ENCODE measurements at regions not wholly inside any gene's neighbourhood (a gene's known extent, or its start where the extent isn't known, plus 50 kb on each side); places are given as distances from the start of the nearest gene placed in this dataset.

DNA sequence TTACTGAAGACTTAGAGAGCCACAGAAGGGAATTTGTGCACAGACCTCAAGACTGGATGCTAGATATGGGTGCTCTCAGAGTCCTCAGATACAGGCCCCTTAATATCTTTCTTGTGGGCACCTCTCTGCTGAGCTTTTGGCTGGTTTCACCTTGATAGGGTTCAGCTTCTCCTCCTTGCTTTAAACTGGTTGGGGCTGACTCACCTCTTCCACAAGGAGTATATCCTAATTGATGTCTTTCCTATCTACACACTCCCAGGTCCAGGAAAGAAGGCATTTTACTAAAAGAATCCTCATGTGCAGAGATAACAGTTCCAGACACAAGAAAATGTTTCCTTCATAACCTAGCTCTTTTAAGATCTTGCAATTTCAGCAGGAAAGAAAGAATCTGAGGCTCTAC is 284.4 kb downstream of the NDFIP2 start:
- CTCF ChIA-PET, result no interaction called here
- TF ChIP-seq, protein P1, sequence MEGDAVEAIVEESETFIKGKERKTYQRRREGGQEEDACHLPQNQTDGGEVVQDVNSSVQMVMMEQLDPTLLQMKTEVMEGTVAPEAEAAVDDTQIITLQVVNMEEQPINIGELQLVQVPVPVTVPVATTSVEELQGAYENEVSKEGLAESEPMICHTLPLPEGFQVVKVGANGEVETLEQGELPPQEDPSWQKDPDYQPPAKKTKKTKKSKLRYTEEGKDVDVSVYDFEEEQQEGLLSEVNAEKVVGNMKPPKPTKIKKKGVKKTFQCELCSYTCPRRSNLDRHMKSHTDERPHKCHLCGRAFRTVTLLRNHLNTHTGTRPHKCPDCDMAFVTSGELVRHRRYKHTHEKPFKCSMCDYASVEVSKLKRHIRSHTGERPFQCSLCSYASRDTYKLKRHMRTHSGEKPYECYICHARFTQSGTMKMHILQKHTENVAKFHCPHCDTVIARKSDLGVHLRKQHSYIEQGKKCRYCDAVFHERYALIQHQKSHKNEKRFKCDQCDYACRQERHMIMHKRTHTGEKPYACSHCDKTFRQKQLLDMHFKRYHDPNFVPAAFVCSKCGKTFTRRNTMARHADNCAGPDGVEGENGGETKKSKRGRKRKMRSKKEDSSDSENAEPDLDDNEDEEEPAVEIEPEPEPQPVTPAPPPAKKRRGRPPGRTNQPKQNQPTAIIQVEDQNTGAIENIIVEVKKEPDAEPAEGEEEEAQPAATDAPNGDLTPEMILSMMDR (IDR thresholded peaks at IDR 0.05), result no peak
- ATAC-seq (ENCODE audit: poor library complexity) (no peak), DNase-seq (no peak)
- no peaks in the 10 kb centered on the region for H3K9me3 Mint-ChIP-seq
- H3K9me3 ChIP-seq (ENCODE audit: control insufficient read depth in 1 of 2, insufficient read depth in 1 of 2, low read length in 2 of 2), result peaks cover 0 to 5% of the 10 kb centered on the region in 2 experiments
- no peaks in the 10 kb centered on the region for H3K36me3 ChIP-seq (ENCODE audit: insufficient read depth, low read length)
- H3K27ac ChIP-seq (ENCODE audit: low read depth in 1 of 2, low read length in 2 of 2), result no peak overlapping the region
- H3K4me3 ChIP-seq (ENCODE audit: low read length), result no peak overlapping the region
- no peaks in the 10 kb centered on the region for H3K27me3 Mint-ChIP-seq
- no peaks in the 10 kb centered on the region for H3K36me3 Mint-ChIP-seq (ENCODE audit: low read depth)
- H3K4me1 ChIP-seq (ENCODE audit: insufficient read depth, low read length), result no peaks in the 10 kb centered on the region
- H3K4me1 Mint-ChIP-seq (ENCODE audit: low read depth), result no peaks in the 10 kb centered on the region
- H3K27me3 ChIP-seq (ENCODE audit: control insufficient read depth in 1 of 2, insufficient read depth in 2 of 2, low read length in 2 of 2), result no peaks in the 10 kb centered on the region
- intact Hi-C loops (cut with DNase I, micrococcal nuclease), result no loop called here
- H3K27ac Mint-ChIP-seq, result no peak overlapping the region
- POLR2A ChIA-PET, result no interaction called here
- no peak overlapping the region for H3K4me3 Mint-ChIP-seq

DNA sequence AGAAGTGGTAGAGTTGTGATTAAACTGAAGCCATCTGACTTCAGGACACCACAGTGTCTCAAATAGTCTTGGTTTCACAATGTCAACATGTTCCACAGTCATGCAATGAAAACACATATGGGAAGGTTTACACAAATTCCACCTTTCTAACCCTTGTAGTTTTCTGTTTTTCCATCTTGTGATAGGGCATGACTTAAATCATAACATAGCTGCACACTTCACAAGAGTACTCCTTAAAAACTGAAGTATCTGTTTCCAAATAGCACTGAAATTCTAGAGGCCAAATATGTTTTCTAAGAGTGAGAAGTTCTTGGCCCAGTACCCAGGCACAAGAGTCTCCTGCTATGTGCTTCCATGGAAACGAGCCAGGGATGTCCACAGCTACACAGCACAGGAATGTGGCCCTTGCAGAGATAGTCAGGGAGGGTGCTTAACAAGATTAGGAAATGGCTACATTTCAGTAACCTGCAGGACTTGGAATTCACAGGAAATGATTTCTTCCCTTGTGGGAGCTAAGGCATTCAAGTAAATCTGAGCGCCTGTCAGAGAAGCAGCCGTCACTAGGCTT is 269.1 kb downstream of the NDFIP2 start:
- Histone ChIP-seq H3K36me3 (ENCODE audit: insufficient read depth, low read length) (no peaks in the 10 kb centered on the region), H3K4me1 (ENCODE audit: insufficient read depth, low read length) (no peaks in the 10 kb centered on the region), H3K27me3 (ENCODE audit: control insufficient read depth in 1 of 2, insufficient read depth in 2 of 2, low read length in 2 of 2) (no peaks in the 10 kb centered on the region), H3K9me3 (ENCODE audit: control insufficient read depth in 1 of 2, insufficient read depth in 1 of 2, low read length in 2 of 2) (no peaks in the 10 kb centered on the region), H3K27ac (ENCODE audit: low read depth in 1 of 2, low read length in 2 of 2) (no peak overlapping the region), H3K4me3 (ENCODE audit: low read length) (no peak overlapping the region)
- Mint-ChIP-seq H3K27me3 (no peaks in the 10 kb centered on the region), H3K36me3 (ENCODE audit: low read depth) (no peaks in the 10 kb centered on the region), H3K4me3 (no peak overlapping the region), H3K9me3 (no peaks in the 10 kb centered on the region), H3K4me1 (ENCODE audit: low read depth) (no peaks in the 10 kb centered on the region), H3K27ac (no peak overlapping the region)
- no peak for ATAC-seq (ENCODE audit: poor library complexity)
- ChIA-PET POLR2A (no interaction called here), CTCF (no interaction called here)
- intact Hi-C loops (cut with DNase I, micrococcal nuclease), result no loop called here
- TF ChIP-seq, protein P1 (IDR thresholded peaks at IDR 0.05), result no peak
- DNase-seq, result no peak

- no peak overlapping the region for H3K4me3 Mint-ChIP-seq
- H3K27ac Mint-ChIP-seq, result no peak overlapping the region
- no peaks in the 10 kb centered on the region for H3K27me3 Mint-ChIP-seq
- Histone ChIP-seq H3K27me3 (ENCODE audit: control insufficient read depth in 1 of 2, insufficient read depth in 2 of 2, low read length in 2 of 2) (no peaks in the 10 kb centered on the region), H3K36me3 (ENCODE audit: insufficient read depth, low read length) (no peaks in the 10 kb centered on the region), H3K27ac (ENCODE audit: low read depth in 1 of 2, low read length in 2 of 2) (no peak overlapping the region), H3K9me3 (ENCODE audit: control insufficient read depth in 1 of 2, insufficient read depth in 1 of 2, low read length in 2 of 2) (no peaks in the 10 kb centered on the region), H3K4me3 (ENCODE audit: low read length) (no peak overlapping the region), H3K4me1 (ENCODE audit: insufficient read depth, low read length) (no peaks in the 10 kb centered on the region)
- intact Hi-C loops (cut with DNase I, micrococcal nuclease), result no loop called here
- DNase-seq, result no peak
- CTCF ChIA-PET, result no interaction called here
- no peak for ATAC-seq (ENCODE audit: poor library complexity)
- H3K4me1 Mint-ChIP-seq (ENCODE audit: low read depth), result no peaks in the 10 kb centered on the region
- TF ChIP-seq, protein P1 (IDR thresholded peaks at IDR 0.05), result no peak
- POLR2A ChIA-PET, result no interaction called here
- H3K9me3 Mint-ChIP-seq, result no peaks in the 10 kb centered on the region
- H3K36me3 Mint-ChIP-seq (ENCODE audit: low read depth), result no peaks in the 10 kb centered on the region
Observed at GRCh38 chr13:79749566-79749965, 268.6 kb downstream of the NDFIP2 start.

All from CD4-positive, alpha-beta T cell (primary cell).